Vagina (tissue), 2 donors: ENCODE measurements at regions not wholly inside any gene's neighbourhood (a gene's known extent, or its start where the extent isn't known, plus 50 kb on each side); places are given as distances from the start of the nearest gene placed in this dataset.

Experiments
- CTCF ChIP-seq, 3 experiments: fragments of 450-650 bp in 2 of 3; fragments of 200-600 bp in 1 of 3; sonication (generic) in 1 of 3; IDR thresholded peaks; one replicate each; pipeline ENCODE4 v1.5.1; 2017 to 2019; ENCODE audit warnings: antibody characterized with exemption in 3 of 3, mild to moderate bottlenecking in 2 of 3, moderate library complexity in 2 of 3
- POLR2A ChIP-seq, 2 donors: fragments of 450-650 bp; IDR thresholded peaks; one replicate each; pipeline ENCODE4 v1.6.1; 2017; ENCODE audit warnings: antibody characterized with exemption in 2 of 2, mild to moderate bottlenecking in 2 of 2, moderate library complexity in 2 of 2

DNA sequence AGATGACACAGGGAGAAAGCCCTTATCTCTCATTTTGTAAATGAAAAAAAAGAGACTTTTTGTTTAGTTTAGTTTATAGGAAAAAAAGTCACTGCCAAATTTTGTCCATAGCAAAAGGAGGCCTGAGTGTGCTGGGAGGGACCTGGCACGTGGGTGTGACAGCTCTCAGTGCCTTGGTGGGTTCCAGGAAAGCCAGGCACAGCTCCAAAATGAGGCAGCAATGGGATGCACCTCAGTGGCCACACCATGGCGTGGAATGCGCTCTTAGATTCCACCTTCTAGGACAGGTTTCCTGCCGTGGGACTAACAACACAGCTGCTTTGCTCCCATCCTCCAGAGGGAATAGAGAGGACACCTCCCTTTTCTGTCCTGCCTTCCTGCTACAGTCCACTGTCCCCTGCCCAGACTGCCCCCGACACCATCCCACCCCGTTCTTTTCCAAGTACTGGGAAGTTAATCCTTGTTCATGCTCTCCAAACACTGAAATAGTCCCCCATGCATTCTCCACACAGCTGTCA lies 207.6 kb downstream of the EMP1 start:
- TF ChIP-seq POLR2A (IDR thresholded peaks at IDR 0.05) (no peak), CTCF (IDR thresholded peaks at IDR 0.05) (no peak)
